ENCODE measurements at regions not wholly inside any gene's neighbourhood (a gene's known extent, or its start where the extent isn't known, plus 50 kb on each side); places are given as distances from the start of the nearest gene placed in this dataset.

GRCh38 chr16:20153444-20153843 is 79.8 kb upstream of the GPR139 start:
- in situ Hi-C loops (cut with MboI; ENCODE audit: low pct_unique_long_range_greater_than_20kb, low sequenced_read_pairs, unreplicated experiment), result no loop called here
- TF ChIP-seq CTCF (IDR thresholded peaks at IDR 0.05; ENCODE audit: extremely low read depth, insufficient read depth, missing control alignments), result no peak
- DNase-seq (ENCODE audit: low spot score), result no peak

- TF ChIP-seq CTCF (IDR thresholded peaks at IDR 0.05; ENCODE audit: extremely low read depth, insufficient read depth, missing control alignments), result no peak
- DNase-seq (ENCODE audit: low spot score), result no peak
- in situ Hi-C loops (cut with MboI; ENCODE audit: low pct_unique_long_range_greater_than_20kb, low sequenced_read_pairs, unreplicated experiment), result no loop called here
These were observed 73.4 kb upstream of the GPR139 start for GRCh38 chr16:20147091-20147490.

- no peak for DNase-seq (ENCODE audit: low spot score)
- TF ChIP-seq CTCF (IDR thresholded peaks at IDR 0.05; ENCODE audit: extremely low read depth, insufficient read depth, missing control alignments), result no peak
- in situ Hi-C loops (cut with MboI; ENCODE audit: low pct_unique_long_range_greater_than_20kb, low sequenced_read_pairs, unreplicated experiment), result no loop called here
These were observed 68.3 kb upstream of the GPR139 start for GRCh38 chr16:20141956-20142355.

DNA sequence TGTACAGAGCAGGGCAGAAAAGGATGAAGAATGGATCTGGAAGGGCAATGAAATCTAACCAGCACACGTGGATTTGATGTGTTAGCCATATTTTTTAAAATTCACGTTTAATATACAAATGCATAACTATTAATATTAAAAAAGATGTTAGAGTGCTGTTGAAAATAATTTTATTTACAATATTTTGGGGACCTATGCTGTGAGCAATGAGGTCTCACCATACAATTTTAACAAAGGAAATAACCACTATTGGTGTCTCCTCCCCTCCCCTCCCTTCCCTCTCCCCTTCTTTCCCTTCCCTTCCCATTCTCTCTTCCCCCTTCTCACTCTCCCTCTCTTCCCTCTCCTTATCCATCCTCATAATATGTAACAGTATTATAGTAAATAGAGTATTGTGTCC is 64.2 kb upstream of the GPR139 start:
- in situ Hi-C loops (cut with MboI; ENCODE audit: low pct_unique_long_range_greater_than_20kb, low sequenced_read_pairs, unreplicated experiment), result no loop called here
- DNase-seq (ENCODE audit: low spot score), result no peak
- no peak for TF ChIP-seq CTCF (IDR thresholded peaks at IDR 0.05; ENCODE audit: extremely low read depth, insufficient read depth, missing control alignments)

GRCh38 chr16:20137194-20137593 is 63.5 kb upstream of the GPR139 start:
- in situ Hi-C loops (cut with MboI; ENCODE audit: low pct_unique_long_range_greater_than_20kb, low sequenced_read_pairs, unreplicated experiment), result no loop called here
- no peak for TF ChIP-seq CTCF (IDR thresholded peaks at IDR 0.05; ENCODE audit: extremely low read depth, insufficient read depth, missing control alignments)
- no peak for DNase-seq (ENCODE audit: low spot score)

DNA sequence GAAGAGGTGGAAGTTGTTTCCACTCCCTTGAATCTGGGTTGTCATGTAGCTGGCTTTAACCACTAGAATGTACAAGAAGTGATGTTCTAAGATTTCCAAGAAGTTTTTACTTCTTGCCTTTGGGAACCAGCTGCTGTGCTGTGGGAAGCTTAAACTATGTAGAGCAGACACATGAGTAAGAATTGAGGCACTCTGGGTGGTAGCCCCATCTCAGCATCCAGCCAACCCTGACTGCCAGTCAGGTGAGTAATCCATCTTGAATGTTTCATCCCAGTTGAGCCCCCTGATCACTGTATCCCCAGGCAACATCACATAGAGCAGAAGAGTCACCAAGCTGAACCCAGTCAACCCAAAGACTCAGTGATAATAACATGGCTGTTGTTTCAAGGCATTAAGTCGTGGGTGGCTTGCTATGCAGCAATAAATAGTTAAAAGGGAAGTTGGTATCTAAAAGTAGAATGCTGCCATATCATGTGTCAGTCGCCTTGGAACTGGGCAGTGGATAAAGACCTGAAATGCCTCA is 62.8 kb upstream of the GPR139 start:
- DNase-seq (ENCODE audit: low spot score), result no peak
- TF ChIP-seq CTCF (IDR thresholded peaks at IDR 0.05; ENCODE audit: extremely low read depth, insufficient read depth, missing control alignments), result no peak
- in situ Hi-C loops (cut with MboI; ENCODE audit: low pct_unique_long_range_greater_than_20kb, low sequenced_read_pairs, unreplicated experiment), result no loop called here

- in situ Hi-C loops (cut with MboI; ENCODE audit: low pct_unique_long_range_greater_than_20kb, low sequenced_read_pairs, unreplicated experiment), result no loop called here
- no peak for DNase-seq (ENCODE audit: low spot score)
- TF ChIP-seq CTCF (IDR thresholded peaks at IDR 0.05; ENCODE audit: extremely low read depth, insufficient read depth, missing control alignments), result no peak
These were observed 55.7 kb upstream of the GPR139 start for GRCh38 chr16:20129375-20129774.

Data from GM13977 (cell line).